HCT116 (cell line): ENCODE measurements at regions not wholly inside any gene's neighbourhood (a gene's known extent, or its start where the extent isn't known, plus 50 kb on each side); places are given as distances from the start of the nearest gene placed in this dataset.

Source experiments
- ATAC-seq: fragments of 200-7000 bp; cut with Tn5 transposase; 2 replicates; pipeline ENCODE4 v1.9.1; 2020; ENCODE audit warnings: mild to moderate bottlenecking, moderate library complexity
- BruUV-seq: library from RNA; stranded (reverse); fragments of 400-500 nt; replicated peaks from 2 replicates; lab custom pipeline; 2021; lab: Mats Ljungman, UMichigan
- CTCF ChIA-PET: fragments of 300-600 bp; sonication (Branson Sonifier 250); formaldehyde crosslinking; loops from one replicate; lab custom pipeline; 2021; ENCODE audit warnings: antibody characterized with exemption; lab: Charles Lee
- POLR2A ChIA-PET: fragments of 300-600, 350-600 bp; sonication (Branson Sonifier 250); formaldehyde crosslinking; loops from one replicate; lab custom pipeline; 2021; ENCODE audit warnings: antibody characterized with exemption; lab: Charles Lee
- RAD21 ChIA-PET, 2 experiments: fragments of 300-600 bp; sonication (Branson Sonifier 250); formaldehyde crosslinking; loops; one replicate each; lab custom pipeline; 2023; ENCODE audit warnings: low total read pairs in 2 of 2; ENCODE audit not compliant: uncharacterized antibody in 2 of 2, unreplicated experiment in 2 of 2, low non-redundant PET in 1 of 2; lab: Charles Lee
- DNase-seq: peaks from one replicate; pipeline ENCODE4 v3.0.0-alpha.2; 2010; ENCODE audit warnings: low read depth, low spot score
- H2AFZ ChIP-seq: fragments of 200-600 bp; shearing (Covaris generic), sonication (generic); 2 replicates; pipeline ENCODE4 v1.6.1; 2017; ENCODE audit warnings: low read depth, mixed run types, mixed read lengths, antibody characterized with exemption, low read length; ENCODE audit not compliant: poor library complexity, severe bottlenecking
- H3K27ac ChIP-seq: 2 replicates; pipeline ENCODE4 v1.5.1; 2012; ENCODE audit warnings: low read depth, low read length
- H3K27me3 ChIP-seq: fragments of 200-600 bp; sonication (generic); 2 replicates; pipeline ENCODE4 v1.6.1; 2016; ENCODE audit warnings: mixed run types, low read length, mixed read lengths; ENCODE audit not compliant: insufficient read depth
- H3K36me3 ChIP-seq, 2 experiments: fragments of 200-500 bp in 1 of 2; fragments of 200-600 bp in 1 of 2; sonication (Bioruptor generic) in 1 of 2; sonication (generic) in 1 of 2; 2 replicates each; pipeline versions ENCODE4 v1.5.1 to v1.6.1; 2014 to 2016; ENCODE audit warnings: low read length in 2 of 2, inconsistent platforms in 1 of 2, mixed read lengths in 1 of 2, mixed run types in 1 of 2; ENCODE audit not compliant: insufficient read depth in 2 of 2, control insufficient read depth in 1 of 2
- H3K4me1 ChIP-seq, 2 experiments: fragments of 200-600 bp in 1 of 2; sonication (generic) in 1 of 2; 2 replicates each; pipeline versions ENCODE4 v1.5.1 to v1.6.1; 2012 to 2017; ENCODE audit warnings: low read length in 2 of 2, inconsistent platforms in 1 of 2, mild to moderate bottlenecking in 1 of 2, mixed read lengths in 1 of 2, mixed run types in 1 of 2, moderate library complexity in 1 of 2; ENCODE audit not compliant: insufficient read depth in 2 of 2, control insufficient read depth in 1 of 2
- H3K4me2 ChIP-seq: fragments of 200-600 bp; sonication (generic); 2 replicates; pipeline ENCODE4 v1.6.1; 2017; ENCODE audit warnings: mixed run types, low read length, mixed read lengths
- H3K4me3 ChIP-seq, 2 experiments: fragments of 200-600 bp in 1 of 2; sonication (generic) in 1 of 2; replicated peaks in 1 of 2; 2 replicates each; pipeline ENCODE4 v1.5.1; 2011 to 2016; ENCODE audit warnings: low read length in 2 of 2, control low read depth in 1 of 2, low read depth in 1 of 2, mild to moderate bottlenecking in 1 of 2, mixed read lengths in 1 of 2, mixed run types in 1 of 2
- H3K79me2 ChIP-seq: fragments of 200-600 bp; sonication (generic); 2 replicates; pipeline ENCODE4 v1.6.1; 2017; ENCODE audit warnings: mild to moderate bottlenecking, mixed run types, low read length, moderate library complexity, mixed read lengths; ENCODE audit not compliant: insufficient read depth
- H3K9ac ChIP-seq: fragments of 200-600 bp; sonication (generic); 2 replicates; pipeline ENCODE4 v1.6.1; 2016; ENCODE audit warnings: low read length, mixed read lengths
- H3K9me2 ChIP-seq: fragments of 200-600 bp; sonication (generic), shearing (Covaris generic); 2 replicates; pipeline ENCODE4 v1.6.1; 2017; ENCODE audit warnings: mixed run types, mild to moderate bottlenecking, moderate library complexity; ENCODE audit not compliant: insufficient read depth
- H3K9me3 ChIP-seq, 2 experiments: fragments of 200-500 bp in 1 of 2; fragments of 200-600 bp in 1 of 2; sonication (Bioruptor generic) in 1 of 2; sonication (generic) in 1 of 2; 2 replicates each; pipeline ENCODE4 v1.6.1; 2014 to 2017; ENCODE audit warnings: low read length in 2 of 2, mixed read lengths in 2 of 2, inconsistent platforms in 1 of 2, low read depth in 1 of 2, mild to moderate bottlenecking in 1 of 2, mixed run types in 1 of 2, moderate library complexity in 1 of 2; ENCODE audit not compliant: control insufficient read depth in 1 of 2, insufficient read depth in 1 of 2
- H4K20me1 ChIP-seq: fragments of 200-600 bp; sonication (generic), shearing (Covaris generic); 2 replicates; pipeline ENCODE4 v1.6.1; 2017; ENCODE audit warnings: mixed run types, mild to moderate bottlenecking, moderate library complexity; ENCODE audit not compliant: insufficient read depth
- CTCF ChIP-seq, 3 experiments: fragments of 200-600 bp in 1 of 3; sonication (generic) in 1 of 3; IDR thresholded peaks in 2 of 3; conservative IDR thresholded peaks in 1 of 3; 2 replicates each; pipeline ENCODE4 v1.5.1; 2012 to 2017; ENCODE audit warnings: low read depth in 2 of 3, low read length in 2 of 3, antibody characterized with exemption in 1 of 3, borderline replicate concordance in 1 of 3, control low read depth in 1 of 3, mild to moderate bottlenecking in 1 of 3, mixed read lengths in 1 of 3, mixed run types in 1 of 3, moderate library complexity in 1 of 3; ENCODE audit not compliant: insufficient read depth in 1 of 3
- RAD21 ChIP-seq: IDR thresholded peaks from 2 replicates; pipeline ENCODE4 v1.6.1; 2012; ENCODE audit warnings: low read depth, mild to moderate bottlenecking
- SRF ChIP-seq: IDR thresholded peaks from 2 replicates; pipeline ENCODE4 v1.6.1; 2012; ENCODE audit warnings: low read depth
- ZFX ChIP-seq: fragments of 450-650 bp; IDR thresholded peaks from 2 replicates; pipeline ENCODE4 v1.6.1; 2017
- ZNF274 ChIP-seq: fragments of 200-500 bp; sonication (Bioruptor generic); IDR thresholded peaks from 2 replicates; pipeline ENCODE4 v1.6.1; 2014; ENCODE audit warnings: mild to moderate bottlenecking, low read depth, low read length, inconsistent platforms
- intact Hi-C: fragments of 100-400 bp; cut with micrococcal nuclease; formaldehyde crosslinking; loops from 2 replicates; pipeline ENCODE4 v1.10.0; 2022

- H2AFZ ChIP-seq, result no peak overlapping the region
- no peaks in the 10 kb centered on the region for H3K9me2 ChIP-seq
- CTCF ChIA-PET, result no interaction called here
Observed at GRCh38 chr9:38298503-38298902, 94.0 kb upstream of the ALDH1B1 start.

DNA sequence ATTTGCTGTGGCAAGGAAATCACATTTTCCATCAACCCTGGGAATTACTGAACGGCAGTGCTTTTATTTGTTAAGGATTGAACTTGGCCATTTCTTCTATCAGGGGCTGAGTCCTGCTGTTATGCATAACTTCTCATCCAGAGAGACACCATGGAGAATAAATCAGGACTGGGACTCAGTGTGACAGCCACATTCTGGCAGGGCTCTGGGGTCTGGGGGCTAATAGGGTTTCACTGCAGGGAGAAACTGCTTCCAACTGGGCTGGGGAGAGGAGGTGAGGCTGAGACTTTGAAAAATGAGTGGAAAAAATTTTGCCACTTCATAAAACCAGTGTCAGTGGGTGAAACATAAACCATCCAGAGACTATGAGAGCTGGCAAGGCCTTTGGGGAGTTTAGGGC lies 95.7 kb upstream of the ALDH1B1 start:
- intact Hi-C loops, result no loop called here

More at GRCh38 chr9:38298503-38298902, 94.0 kb upstream of the ALDH1B1 start:
- Histone ChIP-seq H3K4me2 (no peak overlapping the region), H3K27me3 (no peaks in the 10 kb centered on the region), H3K4me1 (no peaks in the 10 kb centered on the region), H4K20me1 (no peaks in the 10 kb centered on the region), H3K9ac (no peak overlapping the region), H3K36me3 (no peaks in the 10 kb centered on the region), H3K27ac (no peak overlapping the region), H3K9me3 (no peaks in the 10 kb centered on the region), H3K4me3 (no peak overlapping the region), H3K79me2 (no peaks in the 10 kb centered on the region)
- intact Hi-C loops, result no loop called here
- RAD21 ChIA-PET, result no interaction called here
- DNase-seq (no peak), ATAC-seq (no peak)
- TF ChIP-seq RAD21 (no peak), CTCF (IDR thresholded peaks at IDR 0.05 in 2 of 3, conservative IDR thresholded peaks at IDR 0.05 in 1 of 3; ENCODE audit: borderline replicate concordance in 1 of 3, insufficient read depth in 1 of 3, low read depth in 2 of 3, low read length in 2 of 3) (no peak), SRF (no peak)
- POLR2A ChIA-PET, result no interaction called here
- no TSS peak for BruUV-seq

More for the DNA sequence above, 95.7 kb upstream of the ALDH1B1 start:
- ChIA-PET POLR2A (no interaction called here), RAD21 (no interaction called here), CTCF (no interaction called here)
- no TSS peak for BruUV-seq
- no peak for TF ChIP-seq ZNF274
- TF ChIP-seq ZFX, result no peak
- Histone ChIP-seq H3K4me2 (no peak overlapping the region), H3K36me3 (no peaks in the 10 kb centered on the region), H3K4me1 (no peaks in the 10 kb centered on the region), H3K4me3 (no peak overlapping the region), H3K27ac (no peak overlapping the region), H3K9me2 (no peaks in the 10 kb centered on the region), H4K20me1 (no peaks in the 10 kb centered on the region), H2AFZ (no peak overlapping the region), H3K27me3 (0 out of 2 replicates have a peak, but pooled peaks cover 4% of the 10 kb centered on the region), H3K9me3 (no peaks in the 10 kb centered on the region), H3K9ac (no peak overlapping the region), H3K79me2 (no peaks in the 10 kb centered on the region)
- ATAC-seq, result no peak
- no peak for DNase-seq
